Thymus (tissue), 11 donors: ENCODE measurements at regions not wholly inside any gene's neighbourhood (a gene's known extent, or its start where the extent isn't known, plus 50 kb on each side); places are given as distances from the start of the nearest gene placed in this dataset.

ENCODE experiments used
- DNase-seq, 9 donors: peaks; one replicate each; pipeline ENCODE4 v3.0.0-alpha.2; 2013; ENCODE audit warnings: low spot score in 9 of 9, low read depth in 6 of 9, missing footprints in 1 of 9
- H3K27ac ChIP-seq, 2 donors: one replicate each; pipeline ENCODE4 v1.5.1; 2013; ENCODE audit warnings: control low read depth in 1 of 2, low read depth in 1 of 2, low read length in 1 of 2, mild to moderate bottlenecking in 1 of 2, moderate library complexity in 1 of 2
- H3K27me3 ChIP-seq, 2 donors: one replicate each; pipeline ENCODE4 v1.5.1; 2013; ENCODE audit warnings: low read length in 1 of 2; ENCODE audit not compliant: control insufficient read depth in 2 of 2, insufficient read depth in 1 of 2
- H3K36me3 ChIP-seq, 2 donors: one replicate each; pipeline ENCODE4 v1.5.1; 2013; ENCODE audit warnings: low read length in 1 of 2, mild to moderate bottlenecking in 1 of 2, moderate library complexity in 1 of 2; ENCODE audit not compliant: control insufficient read depth in 2 of 2, insufficient read depth in 2 of 2
- H3K4me1 ChIP-seq, 2 donors: one replicate each; pipeline ENCODE4 v1.5.1; 2013; ENCODE audit warnings: low read length in 2 of 2; ENCODE audit not compliant: control insufficient read depth in 2 of 2, insufficient read depth in 2 of 2
- H3K4me3 ChIP-seq, 2 donors: one replicate each; pipeline ENCODE4 v1.5.1; 2013; ENCODE audit warnings: low read length in 2 of 2, control low read depth in 1 of 2, mild to moderate bottlenecking in 1 of 2
- H3K9me3 ChIP-seq, 2 donors: one replicate each; pipeline ENCODE4 v1.5.1; 2013; ENCODE audit warnings: low read length in 1 of 2, mild to moderate bottlenecking in 1 of 2; ENCODE audit not compliant: control insufficient read depth in 2 of 2, insufficient read depth in 1 of 2
- WGBS: extraction: QIAGEN DNeasy Blood & Tissue Kit; methylation state at CpG from one replicate; pipeline ENCODE4 v1.1.7; 2013; 5-methylcytosine and 5-hydroxymethylcytosine counted together
- donor health status: healthy.

DNA sequence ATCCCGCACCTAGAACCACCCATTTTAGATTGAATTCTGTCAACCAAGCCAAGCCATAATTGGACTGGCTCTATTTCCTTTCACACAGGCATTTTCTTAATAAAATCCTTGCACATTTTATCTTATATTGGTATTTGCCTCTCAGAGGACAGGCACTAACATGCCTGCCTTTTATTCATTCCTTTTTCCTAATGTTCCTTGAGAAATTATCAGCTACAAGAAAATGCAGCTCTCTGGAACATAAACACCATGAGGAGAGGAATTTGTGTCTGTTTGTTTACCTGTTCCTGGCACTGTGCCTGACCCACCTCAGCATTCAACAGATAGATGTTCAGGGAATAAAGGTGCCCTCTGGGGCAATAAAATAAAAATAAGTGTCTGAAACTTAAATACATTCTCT lies 116.2 kb downstream of the PDHA2 start:
- no peaks in the 10 kb centered on the region for H3K4me1 ChIP-seq
- H3K27ac ChIP-seq: no peak overlapping the region
- 92% methylated on average over 1 of the region's 1 CpG for WGBS
- no peaks in the 10 kb centered on the region for H3K36me3 ChIP-seq
- DNase-seq: no peak
- H3K27me3 ChIP-seq: no peaks in the 10 kb centered on the region
- no peaks in the 10 kb centered on the region for H3K9me3 ChIP-seq
- no peak overlapping the region for H3K4me3 ChIP-seq

DNA sequence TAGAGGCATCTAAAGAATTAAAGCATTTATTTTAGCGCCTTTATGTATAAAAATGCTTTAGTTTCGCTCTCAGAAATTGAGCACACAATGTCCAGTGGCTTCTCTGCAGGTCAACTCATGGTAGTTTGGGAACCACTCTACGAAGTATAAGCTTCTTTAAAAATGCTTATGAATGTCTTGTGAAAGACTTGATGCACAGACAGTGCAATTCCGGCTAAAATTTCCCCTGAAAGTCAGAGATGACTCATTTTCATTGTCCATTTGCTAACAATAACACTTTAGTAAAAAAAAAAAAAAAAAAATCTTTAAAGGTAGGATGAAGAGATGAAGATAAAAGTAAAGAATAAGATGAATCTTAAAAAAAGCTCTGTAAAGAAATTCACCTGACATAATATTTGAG lies 117.2 kb downstream of the PDHA2 start:
- Histone ChIP-seq H3K9me3 (no peaks in the 10 kb centered on the region), H3K4me1 (no peaks in the 10 kb centered on the region), H3K27ac (no peak overlapping the region), H3K27me3 (no peaks in the 10 kb centered on the region), H3K36me3 (no peaks in the 10 kb centered on the region), H3K4me3 (no peak overlapping the region)
- no peak for DNase-seq
- WGBS: 92% methylated on average over 4 of the region's 4 CpGs

DNA sequence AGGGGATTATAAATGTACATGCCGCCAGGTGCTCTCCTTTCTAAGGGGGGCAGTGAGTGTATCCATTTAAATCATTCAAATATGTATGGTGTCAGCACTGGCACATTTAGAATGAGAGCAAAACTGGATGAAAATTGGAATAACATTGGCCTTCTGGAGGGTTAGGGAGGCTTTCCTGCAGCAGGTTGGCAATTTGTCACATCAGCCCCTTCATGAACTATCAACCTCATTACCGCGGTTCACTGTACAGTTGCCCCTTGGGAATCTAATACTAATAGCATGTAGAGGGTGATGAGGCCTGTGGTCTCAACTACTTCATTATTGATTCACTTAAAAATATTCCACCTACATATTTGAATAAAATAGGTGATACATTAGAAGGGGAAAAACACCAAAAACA lies 117.9 kb downstream of the PDHA2 start:
- no peak for DNase-seq
- Histone ChIP-seq H3K36me3 (no peaks in the 10 kb centered on the region), H3K27ac (no peak overlapping the region), H3K9me3 (no peaks in the 10 kb centered on the region), H3K4me3 (no peak overlapping the region), H3K4me1 (no peaks in the 10 kb centered on the region), H3K27me3 (no peaks in the 10 kb centered on the region)
- WGBS: 98% methylated on average over 3 of the region's 3 CpGs

DNA sequence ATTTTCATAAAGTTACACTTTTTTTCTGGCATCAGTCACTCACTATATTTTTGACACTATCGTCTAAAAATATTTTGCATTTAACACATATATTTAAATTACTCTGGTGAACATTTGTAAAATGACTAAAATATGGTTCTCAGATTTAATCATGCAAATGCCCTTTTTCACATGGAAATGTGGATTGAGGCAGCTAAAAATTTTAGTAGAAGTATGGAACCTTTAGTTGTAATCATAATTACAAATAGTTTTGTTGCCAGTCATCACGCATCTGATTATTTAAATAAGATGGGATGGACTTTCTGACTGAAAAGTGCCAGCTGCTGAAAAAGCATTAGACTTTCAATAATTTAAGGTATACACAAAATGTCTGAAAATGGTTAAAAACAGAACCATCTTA lies 119.3 kb downstream of the PDHA2 start:
- H3K9me3 ChIP-seq: no peaks in the 10 kb centered on the region
- no peak overlapping the region for H3K4me3 ChIP-seq
- H3K27me3 ChIP-seq: no peaks in the 10 kb centered on the region
- 99% methylated on average over 2 of the region's 2 CpGs for WGBS
- H3K4me1 ChIP-seq: no peaks in the 10 kb centered on the region
- H3K36me3 ChIP-seq: no peaks in the 10 kb centered on the region
- no peak overlapping the region for H3K27ac ChIP-seq
- no peak for DNase-seq

DNA sequence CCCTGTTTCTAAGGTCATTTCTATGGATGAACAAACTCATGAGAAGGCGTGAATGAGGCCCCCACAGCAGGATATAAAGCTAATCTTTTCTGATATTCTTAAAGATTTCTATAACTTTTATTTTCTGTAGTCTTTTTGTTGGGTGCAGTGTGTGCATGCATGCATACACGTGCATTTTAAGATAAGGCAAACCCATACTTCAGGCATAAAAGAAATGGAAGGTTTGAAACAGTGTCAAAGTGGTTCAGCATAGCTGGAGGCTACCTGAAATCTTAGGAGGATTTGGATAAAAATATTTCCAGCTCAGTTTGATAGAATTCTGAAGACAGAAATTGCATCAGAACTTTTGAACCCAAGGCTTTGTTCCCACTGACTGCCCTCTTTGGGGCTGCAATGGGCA lies 119.7 kb downstream of the PDHA2 start:
- no peaks in the 10 kb centered on the region for H3K4me1 ChIP-seq
- H3K36me3 ChIP-seq: no peaks in the 10 kb centered on the region
- no peaks in the 10 kb centered on the region for H3K9me3 ChIP-seq
- 96% methylated on average over 2 of the region's 2 CpGs for WGBS
- no peaks in the 10 kb centered on the region for H3K27me3 ChIP-seq
- no peak for DNase-seq
- H3K27ac ChIP-seq: no peak overlapping the region
- no peak overlapping the region for H3K4me3 ChIP-seq

DNA sequence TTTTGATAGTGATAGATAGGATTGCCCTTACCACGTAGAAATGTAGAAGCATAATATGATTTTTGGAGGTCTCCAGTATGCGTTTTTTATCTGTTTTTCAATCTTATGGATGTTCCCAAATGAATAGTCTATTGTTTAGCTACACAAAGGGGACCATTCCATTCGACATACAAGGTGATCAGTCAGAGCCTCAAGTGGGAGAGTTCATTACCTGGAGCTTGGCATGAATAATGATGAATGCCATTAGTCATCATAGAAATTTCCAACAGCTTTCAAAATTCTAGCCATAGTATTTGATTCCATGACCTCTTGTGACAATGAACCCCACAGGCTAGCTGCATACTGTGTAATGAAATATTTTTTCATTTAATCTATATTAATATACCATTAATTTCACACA lies 123.6 kb downstream of the PDHA2 start:
- no peak overlapping the region for H3K4me3 ChIP-seq
- no peaks in the 10 kb centered on the region for H3K36me3 ChIP-seq
- DNase-seq: no peak
- no peak overlapping the region for H3K27ac ChIP-seq
- no peaks in the 10 kb centered on the region for H3K27me3 ChIP-seq
- 87% methylated on average over 3 of the region's 3 CpGs for WGBS
- no peaks in the 10 kb centered on the region for H3K4me1 ChIP-seq
- H3K9me3 ChIP-seq: no peaks in the 10 kb centered on the region

DNA sequence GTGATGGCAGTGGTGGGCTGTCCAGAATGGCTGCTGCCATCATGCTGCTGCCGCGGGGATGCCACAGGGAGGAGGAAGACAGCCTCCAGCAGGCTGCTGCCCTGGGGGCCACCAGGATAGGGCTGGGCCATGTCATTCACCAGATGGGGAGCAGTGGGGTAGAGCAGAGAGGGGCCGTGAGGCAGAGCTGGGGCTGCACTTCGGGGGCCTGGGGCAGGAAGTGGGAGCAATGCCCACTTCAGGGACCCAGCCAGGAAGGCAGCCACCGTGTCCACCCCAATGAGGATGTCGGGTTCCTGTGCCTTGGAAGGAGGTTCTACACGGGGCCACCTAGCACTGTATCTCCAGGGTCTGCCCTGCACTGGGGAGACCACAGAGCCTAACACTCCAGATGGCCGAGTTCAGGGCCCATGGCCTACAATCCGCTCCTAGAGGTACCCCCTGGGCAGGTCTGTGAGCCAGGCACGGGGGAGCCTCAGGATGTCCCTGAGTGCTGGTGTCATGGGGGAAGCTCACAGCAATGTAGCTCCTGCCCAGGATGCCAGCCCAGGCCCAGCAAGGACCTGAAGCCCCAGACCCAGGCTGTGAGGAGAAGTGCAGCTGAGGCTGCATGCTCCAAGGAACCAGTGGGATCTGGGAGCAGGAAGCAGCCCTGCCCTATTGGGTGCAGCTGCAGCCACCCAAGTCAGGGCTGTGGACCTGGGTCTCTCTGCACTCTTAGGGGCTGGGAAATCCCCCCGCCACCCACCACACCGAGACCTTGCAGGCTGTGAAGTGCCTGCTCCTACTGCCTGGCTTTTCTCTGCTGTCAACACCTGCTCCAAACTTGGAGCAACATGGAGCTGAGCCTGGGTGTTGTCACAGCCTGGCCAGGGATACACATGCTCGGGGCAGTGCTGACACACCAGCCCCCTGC lies 140.3 kb downstream of the PDHA2 start:
- Histone ChIP-seq H3K27me3 (peaks cover 0 to 2% of the 10 kb centered on the region in 2 donors), H3K27ac (no peak overlapping the region), H3K4me3 (no peak overlapping the region), H3K9me3 (peaks cover 4 to 34% of the 10 kb centered on the region in 2 donors), H3K4me1 (peaks cover 6 to 11% of the 10 kb centered on the region in 2 donors), H3K36me3 (no peaks in the 10 kb centered on the region)
- WGBS: 96% methylated on average over 13 of the region's 13 CpGs
- no peak for DNase-seq

DNA sequence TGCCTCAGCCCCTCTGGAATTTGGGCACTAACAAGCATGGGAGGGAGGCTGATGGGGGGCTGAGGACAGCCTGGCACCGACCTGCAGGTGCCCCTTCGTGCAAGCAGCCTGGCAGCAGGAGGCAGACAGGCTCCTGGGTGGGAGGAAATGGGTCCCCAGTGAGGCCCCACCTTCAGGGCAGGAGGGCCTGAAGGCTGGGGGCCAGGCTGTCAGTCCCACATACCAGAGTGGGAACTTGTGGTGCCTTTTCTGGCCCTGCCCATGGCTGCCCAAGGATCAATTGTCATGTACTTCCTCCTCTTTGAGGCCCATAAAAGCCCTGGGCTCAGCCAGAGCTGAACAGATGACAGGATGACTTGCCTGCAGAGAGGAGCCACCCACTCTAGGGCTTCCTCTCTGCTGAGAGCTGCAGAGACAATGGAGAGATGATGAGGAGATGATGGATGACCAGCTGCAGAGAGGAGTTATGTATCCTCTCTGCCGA lies 141.0 kb downstream of the PDHA2 start:
- no peak overlapping the region for H3K4me3 ChIP-seq

DNA sequence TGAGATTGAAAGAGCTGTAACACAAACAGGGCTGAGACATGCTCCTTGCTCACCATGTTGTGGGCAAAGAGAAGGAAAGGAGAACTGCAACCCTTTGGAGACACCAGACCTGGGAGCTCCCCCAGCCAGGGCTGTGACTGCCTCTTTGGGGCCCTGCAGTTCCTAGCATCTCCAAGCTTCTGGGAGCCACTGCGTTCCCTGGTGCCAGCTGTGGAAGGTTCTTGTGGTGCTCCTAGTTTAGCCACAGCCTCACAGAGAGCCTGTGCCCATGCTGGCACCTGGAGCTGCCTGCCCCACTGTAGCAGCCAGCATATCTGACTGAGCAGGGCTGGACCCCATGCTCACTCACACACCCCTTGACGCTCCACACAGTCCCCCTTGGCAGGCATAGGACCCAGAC lies 141.7 kb downstream of the PDHA2 start:
- H3K36me3 ChIP-seq: no peaks in the 10 kb centered on the region
- DNase-seq: no peak
- no peak overlapping the region for H3K4me3 ChIP-seq
- H3K27me3 ChIP-seq: peaks cover 0 to 2% of the 10 kb centered on the region in 2 donors
- H3K27ac ChIP-seq: no peak overlapping the region
- peaks cover 7 to 20% of the 10 kb centered on the region in 2 donors for H3K4me1 ChIP-seq
- 94% methylated on average over 2 of the region's 2 CpGs for WGBS
- H3K9me3 ChIP-seq: peaks cover 4 to 34% of the 10 kb centered on the region in 2 donors

More for the DNA sequence above, 141.0 kb downstream of the PDHA2 start:
- H3K27me3 ChIP-seq: peaks cover 0 to 2% of the 10 kb centered on the region in 2 donors
- H3K27ac ChIP-seq: no peak overlapping the region
- 93% methylated on average over 3 of the region's 3 CpGs for WGBS
- H3K9me3 ChIP-seq: peaks cover 4 to 34% of the 10 kb centered on the region in 2 donors
- peaks cover 7 to 15% of the 10 kb centered on the region in 2 donors for H3K4me1 ChIP-seq
- no peak for DNase-seq
- H3K36me3 ChIP-seq: no peaks in the 10 kb centered on the region
